Neuronal stem cell (in vitro differentiated cells): ENCODE measurements at regions not wholly inside any gene's neighbourhood (a gene's known extent, or its start where the extent isn't known, plus 50 kb on each side); places are given as distances from the start of the nearest gene placed in this dataset.
A peak's percentile ranks its signal among the peaks of the same experiment; 100 is the strongest.

Experiments used
- DNase-seq: peaks from one replicate; pipeline ENCODE4 v3.0.0-alpha.2; 2013; ENCODE audit warnings: low spot score
- H2AFZ ChIP-seq: one replicate; pipeline ENCODE4 v1.6.1; 2013; ENCODE audit warnings: mild to moderate bottlenecking, low read length, inconsistent platforms
- H2AK5ac ChIP-seq: 2 replicates; pipeline ENCODE4 v1.6.1; 2013; ENCODE audit warnings: low read depth, mild to moderate bottlenecking, inconsistent platforms, low read length, moderate library complexity, mixed read lengths
- H2BK120ac ChIP-seq: 2 replicates; pipeline ENCODE4 v1.6.1; 2013; ENCODE audit warnings: low read depth, mild to moderate bottlenecking, inconsistent platforms, low read length, moderate library complexity, mixed read lengths
- H2BK12ac ChIP-seq: one replicate; pipeline ENCODE4 v1.6.1; 2013; ENCODE audit warnings: low read length, inconsistent platforms
- H2BK15ac ChIP-seq: 2 replicates; pipeline ENCODE4 v1.6.1; 2013; ENCODE audit warnings: mild to moderate bottlenecking, low read length, inconsistent platforms, mixed read lengths
- H2BK5ac ChIP-seq: one replicate; pipeline ENCODE4 v1.6.1; 2013; ENCODE audit warnings: inconsistent platforms, mild to moderate bottlenecking, low read length, moderate library complexity
- H3K14ac ChIP-seq: one replicate; pipeline ENCODE4 v1.6.1; 2013; ENCODE audit warnings: low read length, inconsistent platforms
- H3K18ac ChIP-seq: 2 replicates; pipeline ENCODE4 v1.6.1; 2013; ENCODE audit warnings: low read length, inconsistent platforms
- H3K23ac ChIP-seq: 2 replicates; pipeline ENCODE4 v1.6.1; 2013; ENCODE audit warnings: low read depth, mild to moderate bottlenecking, mixed read lengths, low read length, inconsistent platforms; ENCODE audit not compliant: poor library complexity
- H3K27ac ChIP-seq: replicated peaks from 3 replicates; pipeline ENCODE4 v1.5.1; 2013; ENCODE audit warnings: low read length, inconsistent platforms
- H3K27me3 ChIP-seq, 3 experiments: 2 replicates each; pipeline ENCODE4 v1.6.1; 2013; ENCODE audit warnings: low read length in 3 of 3, mild to moderate bottlenecking in 2 of 3, inconsistent platforms in 1 of 3, low read depth in 1 of 3, mixed read lengths in 1 of 3, moderate library complexity in 1 of 3; ENCODE audit not compliant: control insufficient read depth in 3 of 3, insufficient read depth in 3 of 3
- H3K36me3 ChIP-seq, 2 donors: replicated peaks in 1 of 2; 2 replicates each; pipeline ENCODE4 v1.6.1; 2013; ENCODE audit warnings: low read length in 2 of 2; ENCODE audit not compliant: control insufficient read depth in 2 of 2, insufficient read depth in 2 of 2
- H3K4ac ChIP-seq: 2 replicates; pipeline ENCODE4 v1.6.1; 2013; ENCODE audit warnings: inconsistent platforms, mild to moderate bottlenecking, low read length, moderate library complexity
- H3K4me1 ChIP-seq, 2 donors: 1 replicate in 1 of 2; 2 replicates in 1 of 2; pipeline ENCODE4 v1.6.1; 2013; ENCODE audit warnings: low read length in 2 of 2, low read depth in 1 of 2; ENCODE audit not compliant: control insufficient read depth in 2 of 2, insufficient read depth in 1 of 2
- H3K4me2 ChIP-seq: one replicate; pipeline ENCODE4 v1.6.1; 2013; ENCODE audit warnings: mild to moderate bottlenecking, low read length, inconsistent platforms; ENCODE audit not compliant: insufficient read depth, poor library complexity, severe bottlenecking
- H3K4me3 ChIP-seq, 2 donors: 2 replicates each; pipeline ENCODE4 v1.5.1; 2013; ENCODE audit warnings: low read length in 2 of 2, mild to moderate bottlenecking in 2 of 2, inconsistent platforms in 1 of 2, moderate library complexity in 1 of 2
- H3K79me1 ChIP-seq: one replicate; pipeline ENCODE4 v1.6.1; 2013; ENCODE audit warnings: low read depth, mild to moderate bottlenecking, inconsistent platforms, low read length, moderate library complexity
- H3K9ac ChIP-seq: one replicate; pipeline ENCODE4 v1.6.1; 2013; ENCODE audit warnings: mild to moderate bottlenecking, low read depth, low read length, inconsistent platforms; ENCODE audit not compliant: poor library complexity
- H3K9me3 ChIP-seq, 2 donors: replicated peaks in 1 of 2; 2 replicates each; pipeline versions ENCODE3 to v1.6.1; 2013; ENCODE audit warnings: low read length in 2 of 2, mild to moderate bottlenecking in 2 of 2, inconsistent platforms in 1 of 2, low read depth in 1 of 2, mixed read lengths in 1 of 2, moderate library complexity in 1 of 2; ENCODE audit not compliant: control insufficient read depth in 2 of 2, insufficient read depth in 1 of 2
- H4K8ac ChIP-seq: one replicate; pipeline ENCODE4 v1.6.1; 2013; ENCODE audit warnings: low read depth, mild to moderate bottlenecking, inconsistent platforms, low read length, moderate library complexity
- H4K91ac ChIP-seq: one replicate; pipeline ENCODE4 v1.6.1; 2013; ENCODE audit warnings: low read length, low read depth, mild to moderate bottlenecking, inconsistent platforms; ENCODE audit not compliant: poor library complexity
- WGBS, 2 donors: extraction: QIAGEN DNeasy Blood & Tissue Kit; methylation state at CpG; one replicate each; pipeline ENCODE4 v1.1.7; 2013; ENCODE audit warnings: missing lambda C conversion rate in 2 of 2, mixed read lengths in 1 of 2; ENCODE audit not compliant: insufficient read length in 2 of 2, insufficient replicate concordance in 1 of 2; ENCODE audit errors: extremely low coverage in 2 of 2; 5-methylcytosine and 5-hydroxymethylcytosine counted together

DNA sequence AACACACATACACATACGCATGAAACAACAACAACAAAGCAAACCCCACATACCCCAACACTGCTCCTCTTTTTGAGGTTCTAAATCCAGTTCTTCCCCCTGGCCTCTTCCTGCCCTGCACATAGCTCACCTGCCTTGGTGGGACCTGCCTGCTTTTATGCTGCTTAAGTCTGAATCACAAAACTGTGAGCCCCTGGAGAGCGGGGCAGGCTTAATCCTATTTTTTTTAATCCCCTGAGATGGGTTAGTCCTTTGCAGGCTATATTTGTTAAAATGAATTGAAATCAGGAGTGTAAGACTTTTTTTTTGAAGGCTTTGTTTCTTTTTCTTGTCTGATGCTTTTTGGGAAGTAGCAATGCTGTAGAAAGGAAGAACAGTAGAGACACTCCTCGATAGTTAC lies 84.6 kb upstream of the MAX start:
- no peak for DNase-seq
- no peak overlapping the region for H3K23ac ChIP-seq
- no peak overlapping the region for H3K4me2 ChIP-seq
- H2BK15ac ChIP-seq, result no peak overlapping the region
- H3K14ac ChIP-seq, result no peak overlapping the region
- WGBS, 2 donors, result no CpG with 5 or more reads among the region's 3 CpGs
- no peak overlapping the region for H2BK120ac ChIP-seq
- no peaks in the 10 kb centered on the region for H3K36me3 ChIP-seq
- no peak overlapping the region for H2BK12ac ChIP-seq
- peaks cover 0 to 1% of the 10 kb centered on the region in 2 donors for H3K9me3 ChIP-seq
- no peak overlapping the region for H2AK5ac ChIP-seq
- H3K4ac ChIP-seq, result no peak overlapping the region
- H2BK5ac ChIP-seq, result no peak overlapping the region
- no peaks in the 10 kb centered on the region for H3K79me1 ChIP-seq
- no peak overlapping the region for H3K18ac ChIP-seq
- no peak overlapping the region for H3K4me3 ChIP-seq
- no peak overlapping the region for H3K27ac ChIP-seq
- peaks cover 0 to 9% of the 10 kb centered on the region in 2 donors for H3K4me1 ChIP-seq
- peaks cover 0 to 12% (median 0%) of the 10 kb centered on the region in 3 experiments for H3K27me3 ChIP-seq
- H4K8ac ChIP-seq, result no peak overlapping the region
- no peak overlapping the region for H2AFZ ChIP-seq
- no peak overlapping the region for H3K9ac ChIP-seq
- H4K91ac ChIP-seq, result no peak overlapping the region

DNA sequence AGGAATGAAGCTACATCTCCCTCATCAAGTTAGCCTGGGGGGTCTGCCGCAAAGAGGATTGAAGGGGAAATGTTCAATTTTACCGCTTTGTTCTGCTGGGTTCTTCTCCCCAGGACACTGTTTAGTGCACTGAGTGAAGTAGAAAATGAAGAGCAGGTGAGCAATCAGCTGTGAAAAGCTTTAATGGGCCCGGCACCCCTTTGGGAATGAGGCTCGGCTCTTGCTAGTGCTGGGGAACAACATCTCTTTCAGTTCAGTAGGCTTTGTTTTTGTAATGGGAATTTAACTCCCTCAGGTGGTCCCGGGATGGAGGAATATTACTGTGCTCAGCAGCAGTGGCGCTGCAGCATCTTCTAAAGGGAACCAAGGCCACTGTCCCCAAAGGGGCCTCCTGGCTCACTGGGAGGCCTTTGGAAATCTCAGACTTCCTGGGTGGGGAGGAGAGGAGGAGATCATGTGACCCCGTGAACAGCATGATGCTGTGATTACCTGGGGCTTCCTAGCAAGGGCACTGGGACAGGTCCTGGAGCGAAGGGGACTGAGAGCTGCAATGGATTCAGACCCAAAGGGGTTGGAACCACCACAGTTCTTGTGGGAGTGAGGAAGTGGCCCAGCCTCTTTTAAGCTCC lies 85.2 kb upstream of the MAX start:
- no peaks in the 10 kb centered on the region for H3K36me3 ChIP-seq
- H4K8ac ChIP-seq, result no peak overlapping the region
- no peak overlapping the region for H2BK15ac ChIP-seq
- peaks cover 0 to 9% of the 10 kb centered on the region in 2 donors for H3K4me1 ChIP-seq
- no peaks in the 10 kb centered on the region for H3K79me1 ChIP-seq
- peak overlapping the region; percentile 58 for H3K18ac ChIP-seq
- no peak overlapping the region for H3K4me3 ChIP-seq
- no peak overlapping the region for H2BK5ac ChIP-seq
- DNase-seq, result no peak
- no CpG with 5 or more reads among the region's 8 CpGs for WGBS, 2 donors
- no peak overlapping the region for H4K91ac ChIP-seq
- no peak overlapping the region for H3K27ac ChIP-seq
- no peak overlapping the region for H3K4me2 ChIP-seq
- H2BK120ac ChIP-seq, result no peak overlapping the region
- H2AFZ ChIP-seq, result no peak overlapping the region
- no peak overlapping the region for H3K23ac ChIP-seq
- no peaks in the 10 kb centered on the region for H3K9me3 ChIP-seq
- peaks cover 0 to 12% (median 0%) of the 10 kb centered on the region in 3 experiments for H3K27me3 ChIP-seq
- H3K14ac ChIP-seq, result no peak overlapping the region
- H3K9ac ChIP-seq, result no peak overlapping the region
- H3K4ac ChIP-seq, result no peak overlapping the region
- no peak overlapping the region for H2BK12ac ChIP-seq
- no peak overlapping the region for H2AK5ac ChIP-seq

DNA sequence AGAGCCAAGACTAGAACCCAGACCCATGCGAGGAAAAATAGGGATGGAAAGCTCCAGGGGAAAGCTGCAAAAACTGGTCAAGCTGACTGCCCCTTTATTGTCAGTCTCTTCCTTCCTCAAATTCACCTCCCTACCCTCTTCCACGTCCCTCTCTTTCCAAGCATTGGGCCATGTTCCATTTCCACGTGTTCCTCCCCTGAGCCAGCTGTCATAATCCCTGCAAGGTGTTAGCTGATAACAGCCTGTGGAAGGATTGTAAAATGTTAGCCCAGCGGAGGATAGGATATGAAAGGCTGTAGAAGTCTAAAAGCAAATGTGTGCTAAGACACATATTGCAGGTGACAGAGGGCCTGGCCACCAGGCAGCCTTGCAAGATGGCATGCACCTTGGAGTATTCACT lies 88.0 kb upstream of the MAX start:
- Histone ChIP-seq H2AFZ (no peak overlapping the region), H3K4me2 (no peak overlapping the region), H3K23ac (no peak overlapping the region), H3K4ac (no peak overlapping the region), H3K4me3 (no peak overlapping the region), H3K27me3 (peaks cover 0 to 12% (median 0%) of the 10 kb centered on the region in 3 experiments), H3K14ac (no peak overlapping the region), H4K91ac (no peak overlapping the region), H3K9me3 (no peaks in the 10 kb centered on the region), H2BK12ac (no peak overlapping the region), H4K8ac (no peak overlapping the region), H2BK120ac (no peak overlapping the region), H3K4me1 (peaks cover 0 to 11% of the 10 kb centered on the region in 2 donors), H3K79me1 (no peaks in the 10 kb centered on the region), H3K18ac (no peak overlapping the region), H2BK15ac (no peak overlapping the region), H3K27ac (no peak overlapping the region), H3K9ac (no peak overlapping the region), H2BK5ac (no peak overlapping the region), H2AK5ac (no peak overlapping the region), H3K36me3 (no peaks in the 10 kb centered on the region)
- no CpG with 5 or more reads among the region's 4 CpGs for WGBS, 2 donors
- DNase-seq, result no peak

DNA sequence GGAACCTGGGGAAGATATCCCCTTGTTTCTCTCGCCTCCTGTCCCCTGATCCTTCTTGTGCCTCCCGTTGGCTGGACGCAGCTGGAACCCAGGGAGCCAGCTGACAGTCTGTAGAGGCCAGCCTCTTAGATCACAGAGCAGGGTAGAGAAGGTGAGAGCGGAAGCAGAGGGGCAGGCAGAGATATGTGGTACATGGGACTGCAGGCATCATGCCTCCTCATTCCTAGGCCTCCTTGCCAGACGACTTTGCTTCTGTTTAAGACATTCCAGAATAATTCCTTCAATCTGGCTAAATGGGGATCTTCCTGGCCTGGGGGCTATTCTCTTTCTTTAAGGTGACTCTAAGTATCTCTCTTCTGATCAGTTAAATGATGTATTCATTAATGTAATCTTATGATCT lies 89.4 kb upstream of the MAX start:
- no peak overlapping the region for H2BK12ac ChIP-seq
- H3K4ac ChIP-seq, result no peak overlapping the region
- no peaks in the 10 kb centered on the region for H3K9me3 ChIP-seq
- H3K4me2 ChIP-seq, result no peak overlapping the region
- no peak overlapping the region for H2BK5ac ChIP-seq
- WGBS, 2 donors, result no CpG with 5 or more reads among the region's 5 CpGs
- no peak overlapping the region for H2BK120ac ChIP-seq
- H3K4me3 ChIP-seq, result no peak overlapping the region
- H3K4me1 ChIP-seq, result peaks cover 0 to 11% of the 10 kb centered on the region in 2 donors
- H4K8ac ChIP-seq, result no peak overlapping the region
- H3K79me1 ChIP-seq, result no peaks in the 10 kb centered on the region
- peak overlapping the region; percentile 4 for H3K18ac ChIP-seq
- no peak overlapping the region for H2AK5ac ChIP-seq
- H3K9ac ChIP-seq, result no peak overlapping the region
- no peak overlapping the region for H2BK15ac ChIP-seq
- no peak overlapping the region for H2AFZ ChIP-seq
- no peak for DNase-seq
- no peak overlapping the region for H3K14ac ChIP-seq
- no peaks in the 10 kb centered on the region for H3K36me3 ChIP-seq
- H4K91ac ChIP-seq, result no peak overlapping the region
- peaks cover 0 to 6% (median 0%) of the 10 kb centered on the region in 3 experiments for H3K27me3 ChIP-seq
- no peak overlapping the region for H3K27ac ChIP-seq
- no peak overlapping the region for H3K23ac ChIP-seq
